GM18511 (cell line): ENCODE measurements at regions not wholly inside any gene's neighbourhood (a gene's known extent, or its start where the extent isn't known, plus 50 kb on each side); places are given as distances from the start of the nearest gene placed in this dataset.
"Not testable (repeated sequence)": the region's sequence is repeated elsewhere in the genome, so short reads cannot be mapped to it uniquely, and the experiment has no call there.

Experiments used
- ATAC-seq: cut with Tn5 transposase; IDR thresholded peaks from one replicate; pipeline ENCODE4 v1.9.1; 2021; ENCODE audit warnings: mild to moderate bottlenecking, moderate library complexity; ENCODE audit not compliant: unreplicated experiment

DNA sequence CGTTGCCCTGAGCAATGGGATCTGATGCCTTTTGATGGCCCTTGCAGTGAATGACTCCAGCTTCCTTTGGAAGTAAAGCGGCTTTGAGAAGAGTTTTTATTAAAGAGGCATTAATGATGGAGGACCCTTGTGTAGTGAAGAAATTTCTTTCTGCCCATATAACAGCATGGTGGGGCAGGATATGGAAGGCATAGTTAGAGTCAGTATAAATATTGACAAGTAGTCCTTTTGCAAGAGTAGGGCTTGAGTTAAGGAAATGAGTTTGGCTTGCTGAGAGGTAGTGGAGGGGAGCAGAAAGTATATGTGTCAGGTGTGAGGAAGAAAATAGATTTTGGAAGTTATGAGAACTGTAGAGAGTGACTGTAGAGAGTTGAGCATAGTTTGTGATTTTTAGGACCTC lies 254.1 kb upstream of the DIO3 start:
- ATAC-seq, result not testable (repeated sequence)

GRCh38 chr14:101311186-101311585 lies 250.1 kb upstream of the DIO3 start:
- not testable (repeated sequence) for ATAC-seq

DNA sequence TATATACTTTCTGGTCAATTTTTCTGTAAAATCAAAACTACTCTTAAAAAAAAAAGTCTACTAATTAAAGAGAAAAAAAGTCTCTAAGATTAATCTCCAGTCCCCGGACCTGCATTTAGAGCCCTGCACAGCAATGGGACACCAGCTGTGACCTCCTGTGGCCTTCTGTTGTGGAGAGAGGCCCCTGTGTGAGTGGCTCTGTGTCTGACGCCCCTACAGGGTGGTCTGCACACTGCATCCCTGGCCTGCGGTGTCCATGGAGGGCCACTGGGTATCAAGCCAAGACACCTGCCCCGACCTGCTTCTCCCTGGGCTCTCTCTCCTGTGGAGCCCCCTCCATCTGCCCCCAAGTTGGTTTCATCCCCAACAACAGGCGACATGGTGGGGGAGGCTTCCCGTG lies 248.0 kb upstream of the DIO3 start:
- no peak for ATAC-seq

- ATAC-seq, result no peak
Measured at GRCh38 chr14:101315802-101316296, 245.4 kb upstream of the DIO3 start.

DNA sequence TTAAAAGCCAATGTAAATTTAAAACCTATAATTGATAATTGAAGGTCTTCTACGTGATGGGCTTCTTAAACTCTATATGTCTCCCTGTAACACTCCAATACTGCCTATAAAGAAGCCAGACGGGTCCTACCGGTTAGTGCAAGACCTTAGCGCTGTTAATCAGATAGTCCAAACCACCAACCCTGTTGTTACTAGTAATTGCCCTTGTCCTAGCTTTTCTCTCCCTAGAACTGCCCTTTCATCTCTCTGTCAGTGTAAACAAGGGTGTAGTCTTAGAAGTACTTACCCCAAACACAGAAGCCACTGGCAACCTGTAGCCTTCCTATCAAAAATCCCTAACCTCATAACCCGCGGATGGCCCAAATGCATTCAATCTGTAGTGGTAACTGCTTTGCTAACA lies 243.0 kb upstream of the DIO3 start:
- no peak for ATAC-seq

DNA sequence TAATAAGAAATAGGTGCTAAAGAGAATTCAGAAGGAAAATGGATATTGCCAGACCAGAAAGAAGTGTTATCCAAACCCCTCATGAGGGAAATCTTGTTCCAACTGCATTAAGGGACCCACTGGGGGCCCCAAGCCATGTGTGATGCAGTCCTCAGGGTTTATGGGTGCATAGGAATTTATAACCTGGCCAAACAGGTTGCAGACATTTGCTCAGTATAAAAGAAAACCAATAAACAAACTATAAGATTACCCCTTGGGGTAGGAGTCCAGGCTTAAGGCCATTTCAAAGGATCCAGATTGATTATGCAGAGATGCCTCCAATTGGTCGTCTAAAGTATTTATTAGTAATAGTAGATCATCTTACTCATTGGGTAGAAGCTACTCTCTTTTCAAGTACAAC lies 240.9 kb upstream of the DIO3 start:
- ATAC-seq, result no peak

DNA sequence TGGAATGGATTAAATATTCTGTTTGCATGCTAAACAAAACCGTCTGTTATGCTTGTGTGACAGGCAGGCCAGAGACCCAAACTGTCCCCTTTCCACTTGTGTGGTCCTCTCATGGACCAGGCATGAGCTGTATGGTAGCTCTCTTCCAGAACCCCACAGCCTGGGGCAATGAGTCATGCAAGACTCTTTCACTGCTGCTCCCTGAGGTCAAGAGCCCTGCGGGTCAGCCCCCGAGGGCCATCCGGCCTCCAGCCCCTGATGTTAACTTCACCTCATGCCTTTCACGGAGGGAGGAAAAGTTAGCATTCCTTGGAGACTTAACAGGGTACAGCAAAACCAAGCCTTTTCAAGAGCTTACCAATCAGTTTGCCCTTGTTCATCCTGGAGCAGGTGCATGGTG lies 239.1 kb upstream of the DIO3 start:
- ATAC-seq, result no peak

DNA sequence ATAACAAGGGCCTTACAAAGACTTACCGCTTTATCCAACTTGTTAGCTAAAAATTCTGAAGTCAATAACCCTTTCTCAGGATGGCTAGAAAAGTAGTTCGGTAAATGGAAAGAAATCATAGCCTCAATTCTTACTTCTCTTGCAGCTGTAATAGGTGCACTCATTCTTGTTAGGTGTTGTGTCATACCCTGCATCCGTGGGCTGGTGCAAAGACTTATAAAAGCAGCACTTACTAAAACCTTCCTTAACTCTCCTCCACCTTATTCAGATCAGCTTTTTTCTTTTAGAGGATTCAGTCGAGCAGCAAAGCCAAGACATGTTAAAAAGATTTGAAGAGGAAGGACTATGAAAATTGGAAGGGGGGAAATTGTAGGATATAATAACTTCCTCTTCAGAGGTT lies 238.2 kb upstream of the DIO3 start:
- ATAC-seq, result no peak

DNA sequence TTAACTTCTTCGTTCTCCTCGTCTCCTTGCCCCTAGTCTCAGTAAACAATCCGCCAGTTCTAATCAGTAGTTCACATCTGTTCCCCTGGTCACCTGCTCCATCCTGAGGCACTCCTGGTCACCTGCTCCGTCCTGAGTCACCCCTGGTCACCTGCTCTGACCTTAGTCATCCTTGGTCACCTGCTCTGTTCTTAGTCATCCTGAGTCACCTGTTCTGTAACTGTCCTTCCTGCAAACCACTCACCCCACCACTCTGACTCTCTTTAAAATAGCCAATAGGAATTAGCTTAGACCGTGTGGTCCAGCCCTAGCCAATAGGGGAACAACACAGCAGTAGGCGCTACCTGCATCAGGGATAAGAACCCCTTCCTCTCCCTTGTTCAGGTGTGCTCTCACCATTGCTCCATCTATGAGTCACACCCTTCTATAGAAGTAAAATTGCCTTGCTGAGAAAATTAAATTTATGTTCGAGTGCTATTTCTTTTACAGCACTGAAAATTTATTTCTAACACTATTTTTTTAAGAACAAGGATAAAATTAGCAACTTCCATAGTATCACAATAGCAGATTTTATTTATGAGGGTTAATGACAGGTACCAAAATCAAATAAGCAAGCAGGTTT lies 237.6 kb upstream of the DIO3 start:
- not testable (repeated sequence) for ATAC-seq

GRCh38 chr14:101325319-101325718 lies 236.0 kb upstream of the DIO3 start:
- ATAC-seq, result no peak

DNA sequence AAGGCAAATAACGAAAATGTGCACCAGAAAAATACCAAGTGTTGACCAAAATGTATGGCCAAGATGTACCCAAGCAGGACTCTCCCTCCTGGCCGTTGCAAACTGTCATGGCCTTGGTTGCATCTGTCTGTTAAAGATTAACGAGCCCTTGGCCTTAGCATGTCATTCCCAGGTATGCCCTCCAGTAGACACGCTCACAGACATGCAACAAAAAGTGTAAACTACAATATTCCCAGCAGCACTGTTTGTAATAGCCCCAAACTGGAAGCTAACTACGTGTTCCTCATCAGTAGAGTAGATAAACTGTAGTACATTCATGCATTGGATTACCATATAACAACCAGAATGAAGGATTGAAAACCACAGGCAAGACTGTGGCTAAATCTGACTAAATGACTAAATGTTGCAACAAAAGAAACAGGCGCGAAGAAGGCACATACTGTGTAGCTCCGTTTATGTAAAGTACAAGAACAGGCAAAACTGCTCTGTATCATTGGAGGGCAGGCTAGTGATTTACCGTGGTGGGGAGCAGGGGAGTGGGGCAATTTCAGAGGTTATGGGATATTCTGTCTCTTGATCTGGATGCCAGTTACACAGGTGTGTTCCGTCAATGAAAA lies 232.8 kb upstream of the DIO3 start:
- ATAC-seq, result no peak

- no peak for ATAC-seq
Measured at GRCh38 chr14:101330416-101331140, 230.7 kb upstream of the DIO3 start.

DNA sequence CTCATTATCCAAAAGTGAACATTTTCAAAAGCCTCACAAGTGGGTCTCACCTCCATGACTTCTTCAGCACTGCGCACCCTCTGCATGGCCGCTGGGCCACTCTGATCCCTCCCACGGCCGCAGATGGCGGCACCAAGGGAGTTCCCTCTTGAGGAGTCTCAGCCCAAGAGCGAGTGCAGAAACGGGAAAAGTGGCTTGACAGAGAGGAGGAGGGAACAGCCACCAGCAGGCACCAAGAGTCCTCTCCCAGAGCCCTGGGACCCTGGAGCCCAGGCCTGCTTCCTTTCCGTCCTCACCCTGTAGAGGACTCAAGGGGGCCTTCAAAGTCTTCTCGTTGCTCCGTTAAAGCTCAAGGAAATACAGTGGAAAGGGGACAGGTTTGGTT lies 230.2 kb upstream of the DIO3 start:
- no peak for ATAC-seq

DNA sequence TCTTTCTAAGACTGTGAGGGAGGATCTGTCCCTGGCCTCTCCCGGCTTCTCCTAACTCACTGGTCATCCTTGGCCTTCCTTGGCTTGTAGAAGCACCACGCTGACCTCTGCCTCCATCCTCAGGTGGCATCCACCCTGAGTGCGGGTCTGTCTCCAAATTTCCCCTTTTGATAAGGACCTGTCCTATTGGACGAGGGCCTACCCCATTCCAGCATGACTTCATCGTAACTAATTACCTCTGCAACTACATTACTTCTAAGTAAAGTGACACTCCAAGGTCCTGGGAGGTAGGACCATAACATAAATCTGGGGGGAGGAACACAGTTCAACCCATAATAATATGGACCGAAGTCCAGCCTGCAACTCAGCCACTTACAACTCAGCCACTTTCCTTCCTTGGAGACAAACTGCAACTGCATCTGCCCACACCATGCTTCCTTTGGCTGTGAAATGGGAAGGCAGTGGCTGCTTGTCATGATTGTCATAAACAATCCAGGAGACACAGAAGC lies 229.6 kb upstream of the DIO3 start:
- no peak for ATAC-seq

DNA sequence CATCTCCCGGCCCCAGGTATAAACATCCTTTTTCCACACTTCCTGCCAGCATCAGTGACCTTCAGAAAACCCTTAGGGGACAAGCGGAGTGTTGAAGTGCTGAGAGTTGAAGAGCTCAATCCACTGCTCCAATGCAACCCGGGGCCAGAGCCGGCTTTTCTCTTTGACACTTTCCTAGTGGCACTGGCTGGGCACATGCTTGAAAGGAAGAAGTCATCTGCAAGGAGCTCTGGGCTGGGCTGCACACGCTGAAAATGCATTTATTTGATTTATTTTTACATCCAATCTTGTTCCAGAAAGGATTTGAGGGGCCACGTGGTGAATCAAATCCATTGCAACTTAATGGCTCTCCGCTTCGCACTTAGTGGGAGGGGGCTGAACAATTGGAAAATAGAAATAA lies 229.0 kb upstream of the DIO3 start:
- ATAC-seq, result no peak

- no peak for ATAC-seq
Measured at GRCh38 chr14:101333335-101334280, 227.7 kb upstream of the DIO3 start.

GRCh38 chr14:101334656-101335055 lies 226.6 kb upstream of the DIO3 start:
- no peak for ATAC-seq

DNA sequence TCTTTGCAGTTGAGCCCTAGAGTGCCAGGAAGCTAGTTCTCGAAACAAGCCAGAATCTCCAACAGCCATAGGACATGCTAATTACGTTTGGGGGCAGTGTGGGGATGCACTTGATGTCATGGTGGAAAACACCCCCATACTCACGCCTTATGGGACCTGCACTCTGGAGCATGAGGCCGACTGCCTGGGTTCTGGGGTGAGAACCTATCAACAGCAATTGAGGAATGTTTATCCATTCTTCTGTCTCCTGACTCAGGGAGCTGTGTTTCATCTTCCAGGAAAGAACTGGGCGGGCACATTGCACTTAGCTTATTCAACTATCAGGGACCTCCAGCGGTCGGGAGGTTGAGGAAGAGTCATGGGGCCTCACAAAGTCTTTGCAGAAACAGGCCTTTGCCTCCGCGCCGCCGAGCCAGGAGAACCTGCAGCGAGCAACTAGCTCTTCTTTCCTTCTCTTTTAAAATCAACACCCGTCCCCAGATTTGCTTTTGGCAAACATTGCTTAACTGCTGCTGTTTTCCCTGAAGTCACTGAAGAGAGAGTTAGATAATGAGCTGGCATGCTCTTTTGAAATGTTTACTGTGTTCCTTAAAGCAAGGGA lies 226.1 kb upstream of the DIO3 start:
- no peak for ATAC-seq

GRCh38 chr14:101336183-101336582 lies 225.1 kb upstream of the DIO3 start:
- no peak for ATAC-seq

DNA sequence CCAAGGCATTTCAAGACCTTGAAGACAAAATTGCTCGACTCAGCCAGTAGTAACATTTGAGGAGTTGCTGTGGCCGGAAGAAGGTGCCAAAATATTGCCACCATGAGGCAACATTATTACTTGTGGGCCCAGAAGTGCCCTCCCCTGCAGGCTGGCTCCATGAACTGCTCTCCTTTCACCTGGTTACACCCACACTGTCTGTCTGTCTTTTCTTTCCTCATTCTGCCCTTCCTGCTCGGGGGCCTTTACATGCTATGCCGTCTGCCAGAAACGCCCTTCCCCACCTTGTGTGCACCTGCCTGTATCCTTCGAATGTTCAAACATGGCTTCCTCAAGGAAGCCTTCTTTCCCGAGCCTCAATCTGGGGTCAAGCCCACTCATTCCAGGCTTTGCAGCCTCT lies 224.2 kb upstream of the DIO3 start:
- ATAC-seq, result no peak

DNA sequence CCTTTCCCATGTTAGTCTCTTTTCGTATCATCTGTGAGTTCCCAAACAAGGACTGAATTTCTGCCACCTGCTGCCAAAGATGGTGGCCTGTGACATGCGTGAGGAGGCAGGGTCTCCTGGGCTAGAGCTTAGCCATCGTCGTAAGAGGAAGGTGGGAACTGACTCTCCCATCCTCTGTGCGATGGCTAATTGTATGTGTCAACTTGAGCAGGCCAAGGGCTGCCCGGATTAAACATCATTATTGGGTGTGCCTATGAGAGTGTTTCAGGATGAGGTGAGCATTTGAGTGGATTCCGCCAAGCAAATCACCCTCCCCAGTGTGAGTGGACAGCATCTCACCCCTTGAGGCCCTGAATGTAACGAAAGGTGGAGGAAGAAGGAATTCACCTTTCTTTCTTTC lies 220.7 kb upstream of the DIO3 start:
- ATAC-seq, result no peak
